SK-N-SH treated with all-trans-retinoic acid at 6 μM for 48 hours (cell line): ENCODE measurements at regions not wholly inside any gene's neighbourhood (a gene's known extent, or its start where the extent isn't known, plus 50 kb on each side); places are given as distances from the start of the nearest gene placed in this dataset.

Source experiments
- ESRRG ChIP-seq: fragments of 250-450 bp; sonication (Bioruptor Pico); IDR thresholded peaks from 2 replicates; pipeline ENCODE4 v1.6.1; 2021; ENCODE audit warnings: mild to moderate bottlenecking
- ISL1 ChIP-seq: fragments of 250-450 bp; sonication (Bioruptor Pico); IDR thresholded peaks from 2 replicates; pipeline ENCODE4 v2.1.2; 2022; ENCODE audit warnings: mild to moderate bottlenecking, moderate library complexity
- OSR1 ChIP-seq: fragments of 250-450 bp; sonication (Bioruptor Pico); IDR thresholded peaks from 2 replicates; pipeline ENCODE4 v1.8.0; 2022; ENCODE audit warnings: moderate library complexity, mild to moderate bottlenecking, inconsistent platforms
- RARB ChIP-seq: fragments of 250-450 bp; sonication (Bioruptor Pico); IDR thresholded peaks from 2 replicates; pipeline ENCODE4 v1.8.0; 2021; ENCODE audit warnings: mild to moderate bottlenecking, moderate library complexity
- SNAI2 ChIP-seq: fragments of 250-450 bp; sonication (Bioruptor Pico); IDR thresholded peaks from 2 replicates; pipeline ENCODE4 v1.5.0; 2020; ENCODE audit warnings: mild to moderate bottlenecking, moderate library complexity
- TCF4 ChIP-seq: fragments of 250-450 bp; sonication (Bioruptor Pico); IDR thresholded peaks from 2 replicates; pipeline ENCODE4 v1.8.0; 2021; ENCODE audit warnings: mild to moderate bottlenecking, moderate library complexity, borderline replicate concordance
- TOX ChIP-seq: fragments of 250-450 bp; sonication (Bioruptor Pico); IDR thresholded peaks from 2 replicates; pipeline ENCODE4 v1.8.0; 2021; ENCODE audit warnings: mild to moderate bottlenecking, moderate library complexity, borderline replicate concordance
- ZC3H10 ChIP-seq: fragments of 250-450 bp; sonication (Bioruptor Pico); IDR thresholded peaks from 2 replicates; pipeline ENCODE4 v1.5.1; 2021; ENCODE audit warnings: mild to moderate bottlenecking, moderate library complexity
- ZFP30 ChIP-seq: fragments of 450-650 bp; formaldehyde crosslinking; IDR thresholded peaks from 2 replicates; pipeline ENCODE4 v1.5.0; 2022; ENCODE audit warnings: mild to moderate bottlenecking, moderate library complexity
- ZNF70 ChIP-seq: fragments of 450-650 bp; formaldehyde crosslinking; IDR thresholded peaks from 2 replicates; pipeline ENCODE4 v1.5.0; 2020; ENCODE audit warnings: mild to moderate bottlenecking, moderate library complexity
- TF ChIP-seq, protein P1 (sequence below): fragments of 250-450 bp; sonication (Bioruptor Pico); IDR thresholded peaks from 2 replicates; pipeline ENCODE4 v1.5.1; 2020; ENCODE audit warnings: low read depth, mild to moderate bottlenecking, moderate library complexity
- TF ChIP-seq, protein P2 (sequence below): fragments of 250-450 bp; sonication (Bioruptor Pico); IDR thresholded peaks from 2 replicates; pipeline ENCODE4 v1.8.0; 2021; ENCODE audit warnings: low read depth, mild to moderate bottlenecking, moderate library complexity, borderline replicate concordance
- TF ChIP-seq, protein P3 (sequence below): fragments of 250-450 bp; sonication (Bioruptor Pico); IDR thresholded peaks from 2 replicates; pipeline ENCODE4 v1.5.0; 2020; ENCODE audit warnings: mild to moderate bottlenecking, moderate library complexity
- TF ChIP-seq, protein P4 (sequence below): fragments of 250-450 bp; sonication (Bioruptor Pico); IDR thresholded peaks from 2 replicates; pipeline ENCODE4 v1.5.1; 2021; ENCODE audit warnings: mild to moderate bottlenecking, moderate library complexity

DNA sequence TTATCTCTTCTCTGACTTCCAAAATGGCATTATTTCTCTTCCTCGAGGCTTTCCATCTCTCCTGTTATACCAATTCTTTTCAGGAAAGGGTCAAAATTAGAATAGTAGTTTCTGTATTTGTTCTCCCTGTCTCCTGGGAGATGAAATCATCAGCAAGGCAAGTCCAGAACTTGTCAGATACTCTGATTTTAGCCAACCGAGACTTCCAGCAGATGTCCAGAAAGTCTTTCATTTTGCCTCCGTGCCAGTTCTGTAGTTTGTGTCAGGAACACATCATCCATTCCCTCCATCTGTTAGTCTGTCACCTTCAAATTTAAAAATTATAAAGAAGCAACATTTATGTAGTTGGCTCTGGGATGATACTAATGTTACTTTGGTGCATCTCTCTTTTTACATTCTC, 275.7 kb downstream of the CCDC59 start:
- TF ChIP-seq, protein P1, sequence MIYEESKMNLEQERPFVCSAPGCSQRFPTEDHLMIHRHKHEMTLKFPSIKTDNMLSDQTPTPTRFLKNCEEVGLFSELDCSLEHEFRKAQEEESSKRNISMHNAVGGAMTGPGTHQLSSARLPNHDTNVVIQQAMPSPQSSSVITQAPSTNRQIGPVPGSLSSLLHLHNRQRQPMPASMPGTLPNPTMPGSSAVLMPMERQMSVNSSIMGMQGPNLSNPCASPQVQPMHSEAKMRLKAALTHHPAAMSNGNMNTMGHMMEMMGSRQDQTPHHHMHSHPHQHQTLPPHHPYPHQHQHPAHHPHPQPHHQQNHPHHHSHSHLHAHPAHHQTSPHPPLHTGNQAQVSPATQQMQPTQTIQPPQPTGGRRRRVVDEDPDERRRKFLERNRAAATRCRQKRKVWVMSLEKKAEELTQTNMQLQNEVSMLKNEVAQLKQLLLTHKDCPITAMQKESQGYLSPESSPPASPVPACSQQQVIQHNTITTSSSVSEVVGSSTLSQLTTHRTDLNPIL (CRISPR knock-in tag), result no peak
- no peak for TF ChIP-seq ZFP30
- no peak for TF ChIP-seq ZC3H10 (CRISPR knock-in tag)
- TF ChIP-seq ESRRG (CRISPR knock-in tag), result no peak
- TF ChIP-seq, protein P2, sequence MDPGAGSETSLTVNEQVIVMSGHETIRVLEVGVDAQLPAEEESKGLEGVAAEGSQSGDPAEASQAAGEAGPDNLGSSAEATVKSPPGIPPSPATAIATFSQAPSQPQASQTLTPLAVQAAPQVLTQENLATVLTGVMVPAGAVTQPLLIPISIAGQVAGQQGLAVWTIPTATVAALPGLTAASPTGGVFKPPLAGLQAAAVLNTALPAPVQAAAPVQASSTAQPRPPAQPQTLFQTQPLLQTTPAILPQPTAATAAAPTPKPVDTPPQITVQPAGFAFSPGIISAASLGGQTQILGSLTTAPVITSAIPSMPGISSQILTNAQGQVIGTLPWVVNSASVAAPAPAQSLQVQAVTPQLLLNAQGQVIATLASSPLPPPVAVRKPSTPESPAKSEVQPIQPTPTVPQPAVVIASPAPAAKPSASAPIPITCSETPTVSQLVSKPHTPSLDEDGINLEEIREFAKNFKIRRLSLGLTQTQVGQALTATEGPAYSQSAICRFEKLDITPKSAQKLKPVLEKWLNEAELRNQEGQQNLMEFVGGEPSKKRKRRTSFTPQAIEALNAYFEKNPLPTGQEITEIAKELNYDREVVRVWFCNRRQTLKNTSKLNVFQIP, result no peak
- TF ChIP-seq ISL1 (CRISPR knock-in tag), result no peak
- no peak for TF ChIP-seq TCF4 (CRISPR knock-in tag)
- TF ChIP-seq OSR1 (CRISPR knock-in tag), result no peak
- TF ChIP-seq, protein P3, sequence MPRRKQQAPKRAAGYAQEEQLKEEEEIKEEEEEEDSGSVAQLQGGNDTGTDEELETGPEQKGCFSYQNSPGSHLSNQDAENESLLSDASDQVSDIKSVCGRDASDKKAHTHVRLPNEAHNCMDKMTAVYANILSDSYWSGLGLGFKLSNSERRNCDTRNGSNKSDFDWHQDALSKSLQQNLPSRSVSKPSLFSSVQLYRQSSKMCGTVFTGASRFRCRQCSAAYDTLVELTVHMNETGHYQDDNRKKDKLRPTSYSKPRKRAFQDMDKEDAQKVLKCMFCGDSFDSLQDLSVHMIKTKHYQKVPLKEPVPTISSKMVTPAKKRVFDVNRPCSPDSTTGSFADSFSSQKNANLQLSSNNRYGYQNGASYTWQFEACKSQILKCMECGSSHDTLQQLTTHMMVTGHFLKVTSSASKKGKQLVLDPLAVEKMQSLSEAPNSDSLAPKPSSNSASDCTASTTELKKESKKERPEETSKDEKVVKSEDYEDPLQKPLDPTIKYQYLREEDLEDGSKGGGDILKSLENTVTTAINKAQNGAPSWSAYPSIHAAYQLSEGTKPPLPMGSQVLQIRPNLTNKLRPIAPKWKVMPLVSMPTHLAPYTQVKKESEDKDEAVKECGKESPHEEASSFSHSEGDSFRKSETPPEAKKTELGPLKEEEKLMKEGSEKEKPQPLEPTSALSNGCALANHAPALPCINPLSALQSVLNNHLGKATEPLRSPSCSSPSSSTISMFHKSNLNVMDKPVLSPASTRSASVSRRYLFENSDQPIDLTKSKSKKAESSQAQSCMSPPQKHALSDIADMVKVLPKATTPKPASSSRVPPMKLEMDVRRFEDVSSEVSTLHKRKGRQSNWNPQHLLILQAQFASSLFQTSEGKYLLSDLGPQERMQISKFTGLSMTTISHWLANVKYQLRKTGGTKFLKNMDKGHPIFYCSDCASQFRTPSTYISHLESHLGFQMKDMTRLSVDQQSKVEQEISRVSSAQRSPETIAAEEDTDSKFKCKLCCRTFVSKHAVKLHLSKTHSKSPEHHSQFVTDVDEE, result no peak
- TF ChIP-seq RARB (CRISPR knock-in tag), result no peak
- TF ChIP-seq SNAI2 (CRISPR knock-in tag), result no peak
- no peak for TF ChIP-seq ZNF70 (CRISPR knock-in tag)
- TF ChIP-seq, protein P4, sequence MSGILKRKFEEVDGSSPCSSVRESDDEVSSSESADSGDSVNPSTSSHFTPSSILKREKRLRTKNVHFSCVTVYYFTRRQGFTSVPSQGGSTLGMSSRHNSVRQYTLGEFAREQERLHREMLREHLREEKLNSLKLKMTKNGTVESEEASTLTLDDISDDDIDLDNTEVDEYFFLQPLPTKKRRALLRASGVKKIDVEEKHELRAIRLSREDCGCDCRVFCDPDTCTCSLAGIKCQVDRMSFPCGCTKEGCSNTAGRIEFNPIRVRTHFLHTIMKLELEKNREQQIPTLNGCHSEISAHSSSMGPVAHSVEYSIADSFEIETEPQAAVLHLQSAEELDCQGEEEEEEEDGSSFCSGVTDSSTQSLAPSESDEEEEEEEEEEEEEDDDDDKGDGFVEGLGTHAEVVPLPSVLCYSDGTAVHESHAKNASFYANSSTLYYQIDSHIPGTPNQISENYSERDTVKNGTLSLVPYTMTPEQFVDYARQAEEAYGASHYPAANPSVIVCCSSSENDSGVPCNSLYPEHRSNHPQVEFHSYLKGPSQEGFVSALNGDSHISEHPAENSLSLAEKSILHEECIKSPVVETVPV (CRISPR knock-in tag), result no peak
- no peak for TF ChIP-seq TOX (CRISPR knock-in tag)
